ENCODE measurements at regions not wholly inside any gene's neighbourhood (a gene's known extent, or its start where the extent isn't known, plus 50 kb on each side); places are given as distances from the start of the nearest gene placed in this dataset.

DNA sequence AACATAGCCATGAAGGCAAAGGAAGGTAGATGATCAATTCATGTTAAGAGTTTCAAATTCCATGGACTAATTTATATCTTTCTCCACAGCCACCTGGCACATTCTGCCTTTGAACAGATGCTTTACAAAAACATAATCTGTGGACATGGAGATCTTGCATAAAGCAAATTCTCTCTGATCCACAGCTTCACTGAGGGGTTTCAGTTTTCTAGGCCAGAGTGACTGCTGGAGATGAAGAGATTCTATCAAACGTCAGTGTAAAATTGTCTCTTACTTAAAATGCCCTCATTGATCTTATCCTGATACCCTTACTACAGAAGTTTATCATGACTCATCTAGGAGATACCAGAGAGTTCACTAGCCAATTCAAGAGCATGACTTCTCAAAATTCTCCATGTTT lies 291.6 kb downstream of the DAD1 start:
- Histone ChIP-seq H3K9ac (ENCODE audit: low read length) (no peak overlapping the region), H4K20me1 (ENCODE audit: insufficient read depth) (no peaks in the 10 kb centered on the region), H3K79me2 (ENCODE audit: insufficient read depth, low read length) (no peaks in the 10 kb centered on the region), H3K9me2 (ENCODE audit: insufficient read depth) (no peaks in the 10 kb centered on the region), H3K36me3 (ENCODE audit: control insufficient read depth in 1 of 2, insufficient read depth in 2 of 2, low read length in 2 of 2) (no peaks in the 10 kb centered on the region), H3K4me1 (ENCODE audit: control insufficient read depth in 1 of 2, insufficient read depth in 2 of 2, low read length in 2 of 2) (peaks cover 3 to 9% of the 10 kb centered on the region in 2 experiments), H3K4me2 (ENCODE audit: low read length) (no peak overlapping the region), H3K27me3 (ENCODE audit: insufficient read depth, low read length) (peaks cover 50% of the 10 kb centered on the region), H3K27ac (ENCODE audit: low read depth, low read length) (no peak overlapping the region), H2AFZ (ENCODE audit: low read depth, low read length, poor library complexity, severe bottlenecking) (no peak overlapping the region), H3K9me3 (ENCODE audit: control insufficient read depth in 1 of 2, insufficient read depth in 1 of 2, low read depth in 1 of 2, low read length in 2 of 2) (no peaks in the 10 kb centered on the region), H3K4me3 (replicated peaks in 1 of 2; ENCODE audit: low read depth in 1 of 2, low read length in 2 of 2) (no peak overlapping the region)
- no TSS peak for BruUV-seq (replicated peaks)
- RAD21 ChIA-PET (ENCODE audit: low non-redundant PET in 1 of 2, low total read pairs in 2 of 2, uncharacterized antibody in 2 of 2, unreplicated experiment in 2 of 2) = no interaction called here
- intact Hi-C loops (cut with micrococcal nuclease) = no loop called here
- DNase-seq (ENCODE audit: low read depth, low spot score) = no peak
- TF ChIP-seq YY1 (IDR thresholded peaks at IDR 0.05; ENCODE audit: extremely low read depth, insufficient replicate concordance, low read depth, low read length) = no peak
- TF ChIP-seq, protein P1, sequence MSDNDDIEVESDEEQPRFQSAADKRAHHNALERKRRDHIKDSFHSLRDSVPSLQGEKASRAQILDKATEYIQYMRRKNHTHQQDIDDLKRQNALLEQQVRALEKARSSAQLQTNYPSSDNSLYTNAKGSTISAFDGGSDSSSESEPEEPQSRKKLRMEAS (IDR thresholded peaks at IDR 0.05) = no peak
- TF ChIP-seq EZH2 (IDR thresholded peaks at IDR 0.05) = no peak
- no peak for TF ChIP-seq JUND (IDR thresholded peaks at IDR 0.05)
- TF ChIP-seq POLR2A (IDR thresholded peaks at IDR 0.05; ENCODE audit: borderline replicate concordance, extremely low read depth, insufficient read depth, insufficient read length) = no peak
- no peak for TF ChIP-seq TCF7L2 (IDR thresholded peaks at IDR 0.05; ENCODE audit: borderline replicate concordance, extremely low read depth, insufficient read depth, insufficient read length)
- TF ChIP-seq, protein P2, sequence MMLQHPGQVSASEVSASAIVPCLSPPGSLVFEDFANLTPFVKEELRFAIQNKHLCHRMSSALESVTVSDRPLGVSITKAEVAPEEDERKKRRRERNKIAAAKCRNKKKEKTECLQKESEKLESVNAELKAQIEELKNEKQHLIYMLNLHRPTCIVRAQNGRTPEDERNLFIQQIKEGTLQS (IDR thresholded peaks at IDR 0.05) = no peak
- no peak for TF ChIP-seq EZH2phosphoT487 (IDR thresholded peaks at IDR 0.05; ENCODE audit: borderline replicate concordance)
- TF ChIP-seq EGR1 (IDR thresholded peaks at IDR 0.05; ENCODE audit: low read depth) = no peak
- no peak for TF ChIP-seq ZNF274 (IDR thresholded peaks at IDR 0.05; ENCODE audit: low read depth, low read length)
- no peak for TF ChIP-seq CEBPB (IDR thresholded peaks at IDR 0.05; ENCODE audit: low read depth)
- TF ChIP-seq CBX3 (IDR thresholded peaks at IDR 0.05; ENCODE audit: low read depth) = no peak
- TF ChIP-seq RAD21 (IDR thresholded peaks at IDR 0.05; ENCODE audit: low read depth) = no peak
- no peak for TF ChIP-seq SRF (IDR thresholded peaks at IDR 0.05; ENCODE audit: low read depth)
- no peak for TF ChIP-seq ELF1 (IDR thresholded peaks at IDR 0.05; ENCODE audit: borderline replicate concordance, low read depth)
- TF ChIP-seq FOSL1 (IDR thresholded peaks at IDR 0.05; ENCODE audit: low read depth) = no peak
- TF ChIP-seq, protein P3, sequence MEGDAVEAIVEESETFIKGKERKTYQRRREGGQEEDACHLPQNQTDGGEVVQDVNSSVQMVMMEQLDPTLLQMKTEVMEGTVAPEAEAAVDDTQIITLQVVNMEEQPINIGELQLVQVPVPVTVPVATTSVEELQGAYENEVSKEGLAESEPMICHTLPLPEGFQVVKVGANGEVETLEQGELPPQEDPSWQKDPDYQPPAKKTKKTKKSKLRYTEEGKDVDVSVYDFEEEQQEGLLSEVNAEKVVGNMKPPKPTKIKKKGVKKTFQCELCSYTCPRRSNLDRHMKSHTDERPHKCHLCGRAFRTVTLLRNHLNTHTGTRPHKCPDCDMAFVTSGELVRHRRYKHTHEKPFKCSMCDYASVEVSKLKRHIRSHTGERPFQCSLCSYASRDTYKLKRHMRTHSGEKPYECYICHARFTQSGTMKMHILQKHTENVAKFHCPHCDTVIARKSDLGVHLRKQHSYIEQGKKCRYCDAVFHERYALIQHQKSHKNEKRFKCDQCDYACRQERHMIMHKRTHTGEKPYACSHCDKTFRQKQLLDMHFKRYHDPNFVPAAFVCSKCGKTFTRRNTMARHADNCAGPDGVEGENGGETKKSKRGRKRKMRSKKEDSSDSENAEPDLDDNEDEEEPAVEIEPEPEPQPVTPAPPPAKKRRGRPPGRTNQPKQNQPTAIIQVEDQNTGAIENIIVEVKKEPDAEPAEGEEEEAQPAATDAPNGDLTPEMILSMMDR (IDR thresholded peaks at IDR 0.05 in 2 of 3, conservative IDR thresholded peaks at IDR 0.05 in 1 of 3; ENCODE audit: borderline replicate concordance in 1 of 3, insufficient read depth in 1 of 3, low read depth in 2 of 3, low read length in 2 of 3) = no peak
- TF ChIP-seq POLR2AphosphoS5 (IDR thresholded peaks at IDR 0.05; ENCODE audit: low read depth, low read length) = no peak
- TF ChIP-seq SIN3A (IDR thresholded peaks at IDR 0.05; ENCODE audit: low read depth) = no peak
- no peak for ATAC-seq
- CTCF ChIA-PET = no interaction called here
- POLR2A ChIA-PET = no interaction called here
